ENCODE measurements at regions not wholly inside any gene's neighbourhood (a gene's known extent, or its start where the extent isn't known, plus 50 kb on each side); places are given as distances from the start of the nearest gene placed in this dataset.

- TF ChIP-seq, protein P1, sequence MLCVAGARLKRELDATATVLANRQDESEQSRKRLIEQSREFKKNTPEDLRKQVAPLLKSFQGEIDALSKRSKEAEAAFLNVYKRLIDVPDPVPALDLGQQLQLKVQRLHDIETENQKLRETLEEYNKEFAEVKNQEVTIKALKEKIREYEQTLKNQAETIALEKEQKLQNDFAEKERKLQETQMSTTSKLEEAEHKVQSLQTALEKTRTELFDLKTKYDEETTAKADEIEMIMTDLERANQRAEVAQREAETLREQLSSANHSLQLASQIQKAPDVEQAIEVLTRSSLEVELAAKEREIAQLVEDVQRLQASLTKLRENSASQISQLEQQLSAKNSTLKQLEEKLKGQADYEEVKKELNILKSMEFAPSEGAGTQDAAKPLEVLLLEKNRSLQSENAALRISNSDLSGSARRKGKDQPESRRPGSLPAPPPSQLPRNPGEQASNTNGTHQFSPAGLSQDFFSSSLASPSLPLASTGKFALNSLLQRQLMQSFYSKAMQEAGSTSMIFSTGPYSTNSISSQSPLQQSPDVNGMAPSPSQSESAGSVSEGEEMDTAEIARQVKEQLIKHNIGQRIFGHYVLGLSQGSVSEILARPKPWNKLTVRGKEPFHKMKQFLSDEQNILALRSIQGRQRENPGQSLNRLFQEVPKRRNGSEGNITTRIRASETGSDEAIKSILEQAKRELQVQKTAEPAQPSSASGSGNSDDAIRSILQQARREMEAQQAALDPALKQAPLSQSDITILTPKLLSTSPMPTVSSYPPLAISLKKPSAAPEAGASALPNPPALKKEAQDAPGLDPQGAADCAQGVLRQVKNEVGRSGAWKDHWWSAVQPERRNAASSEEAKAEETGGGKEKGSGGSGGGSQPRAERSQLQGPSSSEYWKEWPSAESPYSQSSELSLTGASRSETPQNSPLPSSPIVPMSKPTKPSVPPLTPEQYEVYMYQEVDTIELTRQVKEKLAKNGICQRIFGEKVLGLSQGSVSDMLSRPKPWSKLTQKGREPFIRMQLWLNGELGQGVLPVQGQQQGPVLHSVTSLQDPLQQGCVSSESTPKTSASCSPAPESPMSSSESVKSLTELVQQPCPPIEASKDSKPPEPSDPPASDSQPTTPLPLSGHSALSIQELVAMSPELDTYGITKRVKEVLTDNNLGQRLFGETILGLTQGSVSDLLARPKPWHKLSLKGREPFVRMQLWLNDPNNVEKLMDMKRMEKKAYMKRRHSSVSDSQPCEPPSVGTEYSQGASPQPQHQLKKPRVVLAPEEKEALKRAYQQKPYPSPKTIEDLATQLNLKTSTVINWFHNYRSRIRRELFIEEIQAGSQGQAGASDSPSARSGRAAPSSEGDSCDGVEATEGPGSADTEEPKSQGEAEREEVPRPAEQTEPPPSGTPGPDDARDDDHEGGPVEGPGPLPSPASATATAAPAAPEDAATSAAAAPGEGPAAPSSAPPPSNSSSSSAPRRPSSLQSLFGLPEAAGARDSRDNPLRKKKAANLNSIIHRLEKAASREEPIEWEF (CRISPR knock-in tag; IDR thresholded peaks at IDR 0.05) = no peak
- TF ChIP-seq ZNF583 (CRISPR knock-in tag; IDR thresholded peaks at IDR 0.05) (no peak), ZNF24 (IDR thresholded peaks at IDR 0.05) (no peak), SMARCA4 (IDR thresholded peaks at IDR 0.05) (no peak), ZFPM2 (CRISPR knock-in tag; IDR thresholded peaks at IDR 0.05) (no peak), NCOA1 (IDR thresholded peaks at IDR 0.05; ENCODE audit: low read depth) (no peak), ZNF133 (CRISPR knock-in tag; IDR thresholded peaks at IDR 0.05) (no peak), ZNF175 (CRISPR knock-in tag; IDR thresholded peaks at IDR 0.05; ENCODE audit: low read depth) (no peak), CHAMP1 (IDR thresholded peaks at IDR 0.05) (no peak), SMAD2 (IDR thresholded peaks at IDR 0.05; ENCODE audit: low read depth, low read length) (no peak), RERE (CRISPR knock-in tag; IDR thresholded peaks at IDR 0.05; ENCODE audit: borderline replicate concordance) (no peak)
- TF ChIP-seq, protein P2, sequence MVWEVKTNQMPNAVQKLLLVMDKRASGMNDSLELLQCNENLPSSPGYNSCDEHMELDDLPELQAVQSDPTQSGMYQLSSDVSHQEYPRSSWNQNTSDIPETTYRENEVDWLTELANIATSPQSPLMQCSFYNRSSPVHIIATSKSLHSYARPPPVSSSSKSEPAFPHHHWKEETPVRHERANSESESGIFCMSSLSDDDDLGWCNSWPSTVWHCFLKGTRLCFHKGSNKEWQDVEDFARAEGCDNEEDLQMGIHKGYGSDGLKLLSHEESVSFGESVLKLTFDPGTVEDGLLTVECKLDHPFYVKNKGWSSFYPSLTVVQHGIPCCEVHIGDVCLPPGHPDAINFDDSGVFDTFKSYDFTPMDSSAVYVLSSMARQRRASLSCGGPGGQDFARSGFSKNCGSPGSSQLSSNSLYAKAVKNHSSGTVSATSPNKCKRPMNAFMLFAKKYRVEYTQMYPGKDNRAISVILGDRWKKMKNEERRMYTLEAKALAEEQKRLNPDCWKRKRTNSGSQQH (CRISPR knock-in tag; IDR thresholded peaks at IDR 0.05) = no peak
Measured at GRCh38 chr17:77429969-77430752, 289.4 kb downstream of the SEC14L1 start (continued).
